Fibroblast of the conjunctiva (primary cell): ENCODE measurements at regions not wholly inside any gene's neighbourhood (a gene's known extent, or its start where the extent isn't known, plus 50 kb on each side); places are given as distances from the start of the nearest gene placed in this dataset.
"Not testable (repeated sequence)": the region's sequence is repeated elsewhere in the genome, so short reads cannot be mapped to it uniquely, and the experiment has no call there.

ENCODE experiments used
- DNase-seq: peaks from one replicate; pipeline ENCODE4 v3.0.0-alpha.2; 2010; ENCODE audit warnings: low read depth

GRCh38 chr11:100409267-100409666 is 277.8 kb upstream of the ARHGAP42 start:
- DNase-seq, result not testable (repeated sequence)

GRCh38 chr11:100419518-100419917 is 267.6 kb upstream of the ARHGAP42 start:
- DNase-seq, result no peak

GRCh38 chr11:100434821-100435641 is 252.1 kb upstream of the ARHGAP42 start:
- DNase-seq, result no peak

GRCh38 chr11:100438376-100438775 is 248.7 kb upstream of the ARHGAP42 start:
- DNase-seq, result no peak

- DNase-seq, result no peak
Measured at GRCh38 chr11:100441086-100441485, 246.0 kb upstream of the ARHGAP42 start.

- no peak for DNase-seq
Measured at GRCh38 chr11:100442017-100442416, 245.1 kb upstream of the ARHGAP42 start.

GRCh38 chr11:100445231-100445735 is 241.8 kb upstream of the ARHGAP42 start:
- no peak for DNase-seq

- not testable (repeated sequence) for DNase-seq
Measured at GRCh38 chr11:100451801-100452460, 235.2 kb upstream of the ARHGAP42 start.

- no peak for DNase-seq
Measured at GRCh38 chr11:100459811-100460210, 227.3 kb upstream of the ARHGAP42 start.

- no peak for DNase-seq
Measured at GRCh38 chr11:100460426-100460825, 226.7 kb upstream of the ARHGAP42 start.

GRCh38 chr11:100467821-100468508 is 219.1 kb upstream of the ARHGAP42 start:
- DNase-seq, result no peak

GRCh38 chr11:100469835-100470234 is 217.3 kb upstream of the ARHGAP42 start:
- DNase-seq, result no peak

- DNase-seq, result no peak
Measured at GRCh38 chr11:100472727-100473389, 214.2 kb upstream of the ARHGAP42 start.

GRCh38 chr11:100473390-100473740 is 213.7 kb upstream of the ARHGAP42 start:
- DNase-seq, result no peak

GRCh38 chr11:100484948-100485347 is 202.1 kb upstream of the ARHGAP42 start:
- DNase-seq, result no peak

GRCh38 chr11:100498780-100499179 is 188.3 kb upstream of the ARHGAP42 start:
- no peak for DNase-seq

- no peak for DNase-seq
Measured at GRCh38 chr11:100501450-100501849, 185.6 kb upstream of the ARHGAP42 start.

- DNase-seq, result no peak
Measured at GRCh38 chr11:100512475-100512874, 174.6 kb upstream of the ARHGAP42 start.

GRCh38 chr11:100515087-100515486 is 172.0 kb upstream of the ARHGAP42 start:
- no peak for DNase-seq

GRCh38 chr11:100525197-100525596 is 161.9 kb upstream of the ARHGAP42 start:
- no peak for DNase-seq

GRCh38 chr11:100525635-100526034 is 161.5 kb upstream of the ARHGAP42 start:
- DNase-seq, result no peak

- DNase-seq, result no peak
Measured at GRCh38 chr11:100528872-100529416, 158.1 kb upstream of the ARHGAP42 start.
